Renal cortex interstitium (tissue), 11 donors: ENCODE measurements at regions not wholly inside any gene's neighbourhood (a gene's known extent, or its start where the extent isn't known, plus 50 kb on each side); places are given as distances from the start of the nearest gene placed in this dataset.

Experiments
- DNase-seq, 11 donors: peaks; one replicate each; pipeline ENCODE4 v3.0.0-alpha.2; 2013; ENCODE audit warnings: low read depth in 9 of 11, low spot score in 4 of 11; ENCODE audit errors: extremely low read depth in 1 of 11

- no peak for DNase-seq
Measured at GRCh38 chr21:28828981-28829380, 163.7 kb downstream of the LTN1 start.

- DNase-seq, result no peak
Measured at GRCh38 chr21:28828021-28828420, 164.7 kb downstream of the LTN1 start.

- no peak for DNase-seq
Measured at GRCh38 chr21:28827422-28827821, 165.3 kb downstream of the LTN1 start.

- no peak for DNase-seq
Measured at GRCh38 chr21:28826569-28826968, 166.1 kb downstream of the LTN1 start.

- no peak for DNase-seq
Measured at GRCh38 chr21:28826021-28826420, 166.7 kb downstream of the LTN1 start.

- DNase-seq, result no peak
Measured at GRCh38 chr21:28823429-28823828, 169.2 kb downstream of the LTN1 start.

GRCh38 chr21:28822486-28823335 lies 170.0 kb downstream of the LTN1 start:
- DNase-seq, result peak; percentile 58 to 80 (median 69)

GRCh38 chr21:28822123-28822399 lies 170.6 kb downstream of the LTN1 start:
- no peak for DNase-seq

GRCh38 chr21:28821276-28822122 lies 171.2 kb downstream of the LTN1 start:
- no peak for DNase-seq

- DNase-seq, result no peak
Measured at GRCh38 chr21:28818663-28819278, 173.9 kb downstream of the LTN1 start.

- DNase-seq, result no peak
Measured at GRCh38 chr21:28817871-28818270, 174.8 kb downstream of the LTN1 start.

- DNase-seq, result no peak
Measured at GRCh38 chr21:28811860-28812259, 180.8 kb downstream of the LTN1 start.

- DNase-seq, result no peak
Measured at GRCh38 chr21:28810826-28811524, 181.7 kb downstream of the LTN1 start.

- no peak for DNase-seq
Measured at GRCh38 chr21:28805885-28806284, 186.8 kb downstream of the LTN1 start.

- no peak for DNase-seq
Measured at GRCh38 chr21:28804089-28804670, 188.5 kb downstream of the LTN1 start.

GRCh38 chr21:28801906-28802305 lies 190.8 kb downstream of the LTN1 start:
- DNase-seq, result no peak

- DNase-seq, result no peak
Measured at GRCh38 chr21:28799926-28800325, 192.8 kb downstream of the LTN1 start.

- DNase-seq, result no peak
Measured at GRCh38 chr21:28798798-28799197, 193.9 kb downstream of the LTN1 start.

GRCh38 chr21:28795251-28795650 lies 197.4 kb downstream of the LTN1 start:
- no peak for DNase-seq
